Mucosa of descending colon (tissue), 3 donors: ENCODE measurements at regions not wholly inside any gene's neighbourhood (a gene's known extent, or its start where the extent isn't known, plus 50 kb on each side); places are given as distances from the start of the nearest gene placed in this dataset.
"Not testable (repeated sequence)": the region's sequence is repeated elsewhere in the genome, so short reads cannot be mapped to it uniquely, and the experiment has no call there.

Experiments used
- ATAC-seq: fragments of 200-7000 bp; cut with Tn5 transposase; one replicate; pipeline ENCODE4 v1.9.1; 2020; ENCODE audit warnings: mild to moderate bottlenecking, moderate library complexity
- DNase-seq, 3 donors: peaks; one replicate each; pipeline ENCODE4 v3.0.0-alpha.2; 2020
- H3K36me3 ChIP-seq: fragments of 200-600 bp; one replicate; pipeline ENCODE4 v1.8.0; 2021; ENCODE audit warnings: low read depth, mild to moderate bottlenecking
- H3K4me1 ChIP-seq: fragments of 200-600 bp; one replicate; pipeline ENCODE4 v1.8.0; 2021; ENCODE audit warnings: low read depth, mild to moderate bottlenecking
- H3K4me3 ChIP-seq: fragments of 200-600 bp; one replicate; pipeline ENCODE4 v1.8.0; 2021; ENCODE audit warnings: mild to moderate bottlenecking
- H3K9me3 ChIP-seq: fragments of 200-600 bp; one replicate; pipeline ENCODE4 v1.8.0; 2021; ENCODE audit warnings: mild to moderate bottlenecking
- intact Hi-C, 2 donors: fragments of 100-400 bp; cut with DNase I in 1 of 2; cut with micrococcal nuclease in 1 of 2; formaldehyde crosslinking; loops; one replicate each; pipeline versions ENCODE4 v1.11.0 to v1.11.1; 2022; cut with DNase I, micrococcal nuclease
- TF ChIP-seq, protein P1 (sequence below): fragments of 200-600 bp; IDR thresholded peaks from one replicate; pipeline ENCODE4 v1.8.0; 2022; ENCODE audit warnings: antibody characterized with exemption, mild to moderate bottlenecking
- donor health status: DM: no; HTN: no; CAD: no; lungs with moderate emphysema.
- donor health status: DM: no; HTN: no; CAD: no.
- donor health status: DM: no; HTN: yes; CAD: no.

GRCh38 chr2:176424746-176425145 lies 155.5 kb downstream of the MTX2 start:
- H3K4me3 ChIP-seq: no peak overlapping the region
- TF ChIP-seq, protein P1, sequence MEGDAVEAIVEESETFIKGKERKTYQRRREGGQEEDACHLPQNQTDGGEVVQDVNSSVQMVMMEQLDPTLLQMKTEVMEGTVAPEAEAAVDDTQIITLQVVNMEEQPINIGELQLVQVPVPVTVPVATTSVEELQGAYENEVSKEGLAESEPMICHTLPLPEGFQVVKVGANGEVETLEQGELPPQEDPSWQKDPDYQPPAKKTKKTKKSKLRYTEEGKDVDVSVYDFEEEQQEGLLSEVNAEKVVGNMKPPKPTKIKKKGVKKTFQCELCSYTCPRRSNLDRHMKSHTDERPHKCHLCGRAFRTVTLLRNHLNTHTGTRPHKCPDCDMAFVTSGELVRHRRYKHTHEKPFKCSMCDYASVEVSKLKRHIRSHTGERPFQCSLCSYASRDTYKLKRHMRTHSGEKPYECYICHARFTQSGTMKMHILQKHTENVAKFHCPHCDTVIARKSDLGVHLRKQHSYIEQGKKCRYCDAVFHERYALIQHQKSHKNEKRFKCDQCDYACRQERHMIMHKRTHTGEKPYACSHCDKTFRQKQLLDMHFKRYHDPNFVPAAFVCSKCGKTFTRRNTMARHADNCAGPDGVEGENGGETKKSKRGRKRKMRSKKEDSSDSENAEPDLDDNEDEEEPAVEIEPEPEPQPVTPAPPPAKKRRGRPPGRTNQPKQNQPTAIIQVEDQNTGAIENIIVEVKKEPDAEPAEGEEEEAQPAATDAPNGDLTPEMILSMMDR: no peak
- H3K36me3 ChIP-seq: no peaks in the 10 kb centered on the region
- intact Hi-C loops: no loop called here
- no peaks in the 10 kb centered on the region for H3K4me1 ChIP-seq
- no peaks in the 10 kb centered on the region for H3K9me3 ChIP-seq
- no peak for DNase-seq
- ATAC-seq: no peak

GRCh38 chr2:176427549-176427948 lies 158.3 kb downstream of the MTX2 start:
- intact Hi-C loops: no loop called here
- Histone ChIP-seq H3K4me3 (no peak overlapping the region), H3K36me3 (no peaks in the 10 kb centered on the region), H3K9me3 (no peaks in the 10 kb centered on the region), H3K4me1 (no peaks in the 10 kb centered on the region)
- TF ChIP-seq, protein P1: no peak
- no peak for DNase-seq
- ATAC-seq: no peak

GRCh38 chr2:176428944-176429469 lies 159.8 kb downstream of the MTX2 start:
- intact Hi-C loops, H3K36me3 ChIP-seq, H3K4me1 ChIP-seq, DNase-seq, H3K9me3 ChIP-seq, H3K4me3 ChIP-seq, ATAC-seq: not testable (repeated sequence)

GRCh38 chr2:176432434-176432833 lies 163.2 kb downstream of the MTX2 start:
- TF ChIP-seq, protein P1: no peak
- intact Hi-C loops: no loop called here
- Histone ChIP-seq H3K9me3 (no peaks in the 10 kb centered on the region), H3K4me1 (no peaks in the 10 kb centered on the region), H3K36me3 (no peaks in the 10 kb centered on the region), H3K4me3 (no peak overlapping the region)
- ATAC-seq (no peak), DNase-seq (no peak)

GRCh38 chr2:176435729-176436128 lies 166.5 kb downstream of the MTX2 start:
- Histone ChIP-seq H3K36me3 (no peaks in the 10 kb centered on the region), H3K9me3 (no peaks in the 10 kb centered on the region), H3K4me3 (no peak overlapping the region), H3K4me1 (no peaks in the 10 kb centered on the region)
- DNase-seq (no peak), ATAC-seq (no peak)
- intact Hi-C loops: no loop called here
- TF ChIP-seq, protein P1: no peak

GRCh38 chr2:176443946-176444345 lies 174.7 kb downstream of the MTX2 start:
- Histone ChIP-seq H3K36me3 (no peaks in the 10 kb centered on the region), H3K4me3 (no peak overlapping the region), H3K9me3 (no peaks in the 10 kb centered on the region), H3K4me1 (peaks cover 2% of the 10 kb centered on the region)
- DNase-seq: no peak
- TF ChIP-seq, protein P1: no peak
- intact Hi-C loops: no loop called here
- ATAC-seq: no peak
